Colonic mucosa (tissue), 4 donors: ENCODE measurements at regions not wholly inside any gene's neighbourhood (a gene's known extent, or its start where the extent isn't known, plus 50 kb on each side); places are given as distances from the start of the nearest gene placed in this dataset.
"Not testable (repeated sequence)": the region's sequence is repeated elsewhere in the genome, so short reads cannot be mapped to it uniquely, and the experiment has no call there.

ENCODE experiments used
- DNase-seq: peaks from one replicate; pipeline ENCODE4 v3.0.0-alpha.2; 2020
- H3K27ac ChIP-seq: fragments of 200-600 bp; one replicate; pipeline ENCODE4 v1.8.0; 2021
- H3K27me3 ChIP-seq: fragments of 200-600 bp; one replicate; pipeline ENCODE4 v1.8.0; 2021
- H3K36me3 ChIP-seq: fragments of 200-600 bp; one replicate; pipeline ENCODE4 v1.8.0; 2021
- H3K4me1 ChIP-seq: fragments of 200-600 bp; one replicate; pipeline ENCODE4 v1.8.0; 2021; ENCODE audit warnings: mild to moderate bottlenecking
- H3K4me3 ChIP-seq: fragments of 200-600 bp; one replicate; pipeline ENCODE4 v1.8.0; 2021
- H3K9ac ChIP-seq, 2 donors: one replicate each; pipeline ENCODE4 v1.7.0; 2013; ENCODE audit warnings: control low read depth in 2 of 2, low read depth in 2 of 2, low read length in 2 of 2
- H3K9me3 ChIP-seq: fragments of 200-600 bp; one replicate; pipeline ENCODE4 v1.8.0; 2021
- intact Hi-C: fragments of 100-400 bp; cut with DNase I; formaldehyde crosslinking; loops from one replicate; pipeline ENCODE4 v1.14.1; 2022
- TF ChIP-seq, protein P1 (sequence below): fragments of 200-600 bp; IDR thresholded peaks from one replicate; pipeline ENCODE4 v1.8.0; 2022; ENCODE audit warnings: antibody characterized with exemption, mild to moderate bottlenecking
- donor health status: healthy.
- donor health status: DM: no; HTN: no; CAD: no.
- donor health status: DM: no; HTN: no; CAD: no.

DNA sequence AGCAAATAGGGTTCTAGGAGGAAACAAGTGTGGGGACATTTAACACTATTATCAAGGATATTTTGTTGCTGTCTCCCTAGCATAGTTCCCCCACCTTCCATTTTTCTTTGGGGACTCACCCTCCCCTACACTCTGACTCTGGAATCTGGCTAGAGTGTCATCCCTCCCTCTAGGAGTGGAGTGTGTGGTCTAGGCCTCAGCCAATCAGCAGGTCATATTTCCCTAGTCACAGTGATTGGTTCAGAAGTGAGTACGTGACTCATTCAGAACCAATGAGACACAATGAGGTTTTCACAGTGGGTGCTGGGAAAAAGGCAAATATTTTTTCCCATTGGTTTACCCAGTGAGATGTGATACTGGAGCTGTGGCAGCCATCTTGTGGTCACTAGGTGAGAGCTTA lies 234.4 kb downstream of the SHQ1 start:
- no peaks in the 10 kb centered on the region for H3K36me3 ChIP-seq
- intact Hi-C loops: no loop called here
- H3K9me3 ChIP-seq: no peaks in the 10 kb centered on the region
- TF ChIP-seq, protein P1, sequence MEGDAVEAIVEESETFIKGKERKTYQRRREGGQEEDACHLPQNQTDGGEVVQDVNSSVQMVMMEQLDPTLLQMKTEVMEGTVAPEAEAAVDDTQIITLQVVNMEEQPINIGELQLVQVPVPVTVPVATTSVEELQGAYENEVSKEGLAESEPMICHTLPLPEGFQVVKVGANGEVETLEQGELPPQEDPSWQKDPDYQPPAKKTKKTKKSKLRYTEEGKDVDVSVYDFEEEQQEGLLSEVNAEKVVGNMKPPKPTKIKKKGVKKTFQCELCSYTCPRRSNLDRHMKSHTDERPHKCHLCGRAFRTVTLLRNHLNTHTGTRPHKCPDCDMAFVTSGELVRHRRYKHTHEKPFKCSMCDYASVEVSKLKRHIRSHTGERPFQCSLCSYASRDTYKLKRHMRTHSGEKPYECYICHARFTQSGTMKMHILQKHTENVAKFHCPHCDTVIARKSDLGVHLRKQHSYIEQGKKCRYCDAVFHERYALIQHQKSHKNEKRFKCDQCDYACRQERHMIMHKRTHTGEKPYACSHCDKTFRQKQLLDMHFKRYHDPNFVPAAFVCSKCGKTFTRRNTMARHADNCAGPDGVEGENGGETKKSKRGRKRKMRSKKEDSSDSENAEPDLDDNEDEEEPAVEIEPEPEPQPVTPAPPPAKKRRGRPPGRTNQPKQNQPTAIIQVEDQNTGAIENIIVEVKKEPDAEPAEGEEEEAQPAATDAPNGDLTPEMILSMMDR: no peak
- DNase-seq: no peak
- no peaks in the 10 kb centered on the region for H3K4me1 ChIP-seq
- no peak overlapping the region for H3K4me3 ChIP-seq
- H3K27me3 ChIP-seq: no peaks in the 10 kb centered on the region
- H3K27ac ChIP-seq: no peak overlapping the region
- H3K9ac ChIP-seq: no peak overlapping the region

DNA sequence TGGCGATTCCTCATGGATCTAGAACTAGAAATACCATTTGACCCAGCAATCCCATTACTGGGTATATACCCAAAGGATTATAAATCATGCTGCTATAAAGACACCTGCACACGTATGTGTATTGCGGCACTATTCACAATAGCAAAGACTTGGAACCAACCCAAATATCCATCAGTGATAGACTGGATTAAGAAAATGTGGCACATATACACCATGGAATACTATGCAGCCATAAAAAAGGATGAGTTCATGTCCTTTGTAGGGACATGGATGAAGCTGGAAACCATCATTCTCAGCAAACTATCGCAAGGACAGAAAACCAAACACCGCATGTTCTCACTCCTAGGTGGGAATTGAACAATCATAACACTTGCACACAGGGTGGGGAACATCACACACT lies 239.1 kb downstream of the SHQ1 start:
- H3K36me3 ChIP-seq, H3K27ac ChIP-seq, H3K4me3 ChIP-seq, H3K4me1 ChIP-seq, H3K9me3 ChIP-seq, H3K27me3 ChIP-seq, H3K9ac ChIP-seq, DNase-seq, intact Hi-C loops: not testable (repeated sequence)

DNA sequence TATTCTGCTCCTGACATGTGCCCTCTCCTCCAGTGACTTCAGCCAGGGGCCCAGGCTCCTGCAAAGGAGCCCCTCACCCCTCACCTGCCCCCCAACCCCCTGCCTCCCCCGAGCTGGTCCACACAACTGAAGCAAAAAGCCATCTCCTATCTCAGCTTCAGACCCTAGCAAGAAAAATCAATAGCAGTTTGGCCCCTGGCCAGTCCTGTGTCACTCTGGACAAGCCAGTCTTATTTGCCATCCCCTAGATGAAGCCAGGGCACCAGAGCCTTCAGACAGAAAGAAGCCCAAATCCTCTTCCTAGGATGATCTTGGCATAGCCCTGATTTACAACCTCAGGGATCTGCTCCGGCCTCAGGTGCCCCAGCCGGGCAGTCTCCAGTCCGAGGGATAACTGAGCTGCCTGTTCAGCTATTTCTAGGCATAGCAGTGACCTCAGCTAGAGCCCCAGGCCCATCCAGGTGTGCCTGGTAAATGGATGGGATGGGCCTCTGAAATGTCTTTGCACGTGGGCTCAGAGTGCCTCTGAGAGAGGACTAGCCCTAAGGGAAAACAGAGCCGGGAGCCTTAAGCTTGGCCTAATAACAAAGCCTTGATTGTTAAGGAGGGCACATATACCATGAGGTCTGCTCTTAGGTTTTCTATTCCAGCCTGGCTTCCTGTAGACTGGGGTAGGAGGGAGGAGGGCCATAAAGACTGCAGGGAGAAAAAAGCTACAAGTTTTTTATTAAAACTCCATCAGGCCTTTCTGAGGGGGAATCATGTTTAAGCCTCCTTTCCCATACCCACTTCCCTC lies 242.0 kb downstream of the SHQ1 start:
- Histone ChIP-seq H3K27me3 (no peaks in the 10 kb centered on the region), H3K4me1 (no peaks in the 10 kb centered on the region), H3K27ac (no peak overlapping the region), H3K36me3 (no peaks in the 10 kb centered on the region), H3K9me3 (no peaks in the 10 kb centered on the region), H3K4me3 (no peak overlapping the region), H3K9ac (no peak overlapping the region)
- intact Hi-C loops: no loop called here
- TF ChIP-seq, protein P1: no peak
- no peak for DNase-seq

DNA sequence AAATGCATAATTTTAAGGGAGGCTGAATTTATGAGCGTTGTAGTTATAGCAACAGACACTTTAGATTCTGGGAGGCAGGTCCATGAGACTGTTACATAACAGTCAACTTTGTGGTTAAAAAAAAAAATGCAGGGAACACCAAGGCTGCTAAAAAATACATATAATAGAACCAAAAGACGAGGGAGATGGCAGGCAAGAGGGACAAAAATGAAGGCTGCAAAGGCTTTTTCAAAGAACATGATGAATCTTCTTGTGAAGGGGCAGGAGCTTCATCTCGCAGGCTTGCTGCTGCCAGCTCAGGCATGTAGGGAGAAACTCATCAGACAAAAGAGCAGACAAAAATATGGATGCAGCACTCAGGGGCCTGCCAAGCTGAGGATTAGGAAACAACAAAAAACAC lies 243.9 kb downstream of the SHQ1 start:
- H3K4me1 ChIP-seq: no peaks in the 10 kb centered on the region
- DNase-seq: no peak
- H3K9ac ChIP-seq: no peak overlapping the region
- H3K4me3 ChIP-seq: no peak overlapping the region
- H3K27ac ChIP-seq: no peak overlapping the region
- no peaks in the 10 kb centered on the region for H3K9me3 ChIP-seq
- no peaks in the 10 kb centered on the region for H3K36me3 ChIP-seq
- intact Hi-C loops: no loop called here
- TF ChIP-seq, protein P1: no peak
- no peaks in the 10 kb centered on the region for H3K27me3 ChIP-seq

DNA sequence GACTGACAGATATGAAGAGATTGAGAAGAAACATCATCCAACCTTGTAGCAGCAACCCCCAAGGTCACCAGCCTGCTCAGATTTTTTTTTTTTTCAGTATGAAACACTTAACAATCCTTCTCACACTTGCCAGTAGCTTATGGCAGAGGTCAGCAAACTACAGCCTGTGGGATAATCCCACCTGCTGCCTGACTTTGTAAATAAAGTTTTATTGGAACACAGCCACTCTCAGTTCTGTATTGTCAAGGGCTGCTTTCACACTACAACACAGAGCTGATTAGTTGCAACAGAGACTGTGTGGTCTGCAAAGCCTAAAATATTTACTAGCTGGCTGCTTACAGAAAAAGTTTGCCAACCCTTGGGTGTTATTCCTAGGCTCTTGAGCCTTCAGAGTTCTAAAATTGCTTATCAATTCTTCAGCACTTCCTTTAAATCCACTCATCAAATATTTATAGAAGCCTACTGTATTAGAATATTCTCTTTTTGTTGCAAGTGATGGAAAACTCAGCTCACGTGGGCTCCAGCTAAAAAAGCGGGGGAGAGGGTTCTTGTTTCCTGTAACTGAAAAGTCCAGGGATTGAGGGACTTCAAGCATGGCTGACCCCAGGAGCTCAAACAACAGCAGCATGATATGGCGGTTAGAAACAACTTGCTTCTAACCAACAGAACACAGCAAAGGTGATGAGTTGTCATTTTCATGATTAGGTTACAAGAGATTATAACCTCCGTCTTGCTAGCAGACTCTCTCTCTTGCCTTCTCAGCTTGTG lies 246.1 kb downstream of the SHQ1 start:
- TF ChIP-seq, protein P1: no peak
- Histone ChIP-seq H3K27ac (no peak overlapping the region), H3K27me3 (no peaks in the 10 kb centered on the region), H3K9me3 (no peaks in the 10 kb centered on the region), H3K9ac (no peak overlapping the region), H3K4me3 (no peak overlapping the region), H3K36me3 (no peaks in the 10 kb centered on the region), H3K4me1 (no peaks in the 10 kb centered on the region)
- no peak for DNase-seq
- intact Hi-C loops: no loop called here

DNA sequence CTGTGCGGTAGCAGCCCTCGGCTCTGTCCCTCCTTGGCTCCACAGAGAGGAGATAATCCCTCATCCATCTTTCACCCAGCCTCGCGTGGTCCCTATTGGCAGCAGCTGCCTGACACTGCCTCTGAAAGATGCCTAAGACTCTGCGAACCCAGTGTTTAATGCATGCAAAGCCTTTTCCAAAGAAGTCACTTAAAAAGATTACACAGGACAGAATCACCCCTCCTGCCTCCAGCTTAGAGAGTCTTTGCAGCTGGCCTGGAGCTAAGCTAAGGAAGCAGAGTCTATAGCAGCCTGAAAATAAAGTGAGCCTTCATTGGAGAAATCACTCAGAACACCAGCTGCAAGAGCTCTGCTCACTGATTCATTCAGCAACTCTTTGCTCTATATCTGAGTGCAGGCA lies 247.2 kb downstream of the SHQ1 start:
- Histone ChIP-seq H3K9ac (no peak overlapping the region), H3K27ac (no peak overlapping the region), H3K4me3 (no peak overlapping the region), H3K9me3 (no peaks in the 10 kb centered on the region), H3K4me1 (no peaks in the 10 kb centered on the region), H3K27me3 (no peaks in the 10 kb centered on the region), H3K36me3 (no peaks in the 10 kb centered on the region)
- intact Hi-C loops: no loop called here
- no peak for DNase-seq
- TF ChIP-seq, protein P1: no peak
